ENCODE measurements at regions not wholly inside any gene's neighbourhood (a gene's known extent, or its start where the extent isn't known, plus 50 kb on each side); places are given as distances from the start of the nearest gene placed in this dataset.
"Not testable (repeated sequence)": the region's sequence is repeated elsewhere in the genome, so short reads cannot be mapped to it uniquely, and the experiment has no call there.

DNA sequence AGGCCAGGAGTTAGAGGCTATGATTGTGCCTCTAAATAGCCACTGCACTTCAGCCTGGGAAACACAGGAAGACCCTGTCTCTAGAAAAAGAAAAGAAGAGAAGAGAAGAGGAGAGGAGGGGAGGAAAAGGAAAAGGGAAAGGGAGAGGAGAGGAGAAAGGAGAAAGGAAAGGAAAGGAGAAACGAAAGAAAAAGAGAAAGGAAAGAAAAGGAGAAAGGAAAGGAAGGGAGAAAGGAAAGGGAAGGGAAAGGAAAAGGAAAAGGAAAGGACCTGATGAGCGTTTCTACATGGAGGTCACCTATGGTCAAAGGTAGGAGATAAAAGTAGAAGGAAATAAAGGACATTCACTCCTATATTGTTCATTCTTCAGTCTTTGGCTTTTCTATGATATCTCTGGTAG is 109.1 kb upstream of the TRPC4 start:
- TF ChIP-seq, protein P1, sequence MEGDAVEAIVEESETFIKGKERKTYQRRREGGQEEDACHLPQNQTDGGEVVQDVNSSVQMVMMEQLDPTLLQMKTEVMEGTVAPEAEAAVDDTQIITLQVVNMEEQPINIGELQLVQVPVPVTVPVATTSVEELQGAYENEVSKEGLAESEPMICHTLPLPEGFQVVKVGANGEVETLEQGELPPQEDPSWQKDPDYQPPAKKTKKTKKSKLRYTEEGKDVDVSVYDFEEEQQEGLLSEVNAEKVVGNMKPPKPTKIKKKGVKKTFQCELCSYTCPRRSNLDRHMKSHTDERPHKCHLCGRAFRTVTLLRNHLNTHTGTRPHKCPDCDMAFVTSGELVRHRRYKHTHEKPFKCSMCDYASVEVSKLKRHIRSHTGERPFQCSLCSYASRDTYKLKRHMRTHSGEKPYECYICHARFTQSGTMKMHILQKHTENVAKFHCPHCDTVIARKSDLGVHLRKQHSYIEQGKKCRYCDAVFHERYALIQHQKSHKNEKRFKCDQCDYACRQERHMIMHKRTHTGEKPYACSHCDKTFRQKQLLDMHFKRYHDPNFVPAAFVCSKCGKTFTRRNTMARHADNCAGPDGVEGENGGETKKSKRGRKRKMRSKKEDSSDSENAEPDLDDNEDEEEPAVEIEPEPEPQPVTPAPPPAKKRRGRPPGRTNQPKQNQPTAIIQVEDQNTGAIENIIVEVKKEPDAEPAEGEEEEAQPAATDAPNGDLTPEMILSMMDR (conservative IDR thresholded peaks at IDR 0.05): no peak
- no peak for TF ChIP-seq ZFX (IDR thresholded peaks at IDR 0.05)
- no peak overlapping the region for H3K27ac ChIP-seq

DNA sequence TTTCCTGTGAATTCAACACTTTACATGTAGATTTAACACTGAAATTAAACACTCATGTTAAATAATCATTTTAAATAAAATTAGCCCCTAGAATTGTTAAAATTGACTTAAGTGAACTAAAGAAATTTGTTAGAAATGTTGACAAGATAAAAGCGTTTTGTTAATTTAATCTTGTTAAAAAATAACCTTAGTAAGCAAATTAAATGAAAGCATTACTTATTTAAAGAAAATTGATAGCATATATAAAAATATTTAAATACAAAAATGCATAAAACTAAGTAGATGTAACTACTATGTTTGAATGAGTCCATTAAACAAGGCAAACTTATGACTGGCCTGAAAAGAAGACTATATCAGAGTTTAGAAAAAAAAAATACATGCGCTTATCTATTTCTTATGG is 99.0 kb upstream of the TRPC4 start:
- no peak for TF ChIP-seq ZFX (IDR thresholded peaks at IDR 0.05)
- TF ChIP-seq, protein P1 (conservative IDR thresholded peaks at IDR 0.05): no peak

DNA sequence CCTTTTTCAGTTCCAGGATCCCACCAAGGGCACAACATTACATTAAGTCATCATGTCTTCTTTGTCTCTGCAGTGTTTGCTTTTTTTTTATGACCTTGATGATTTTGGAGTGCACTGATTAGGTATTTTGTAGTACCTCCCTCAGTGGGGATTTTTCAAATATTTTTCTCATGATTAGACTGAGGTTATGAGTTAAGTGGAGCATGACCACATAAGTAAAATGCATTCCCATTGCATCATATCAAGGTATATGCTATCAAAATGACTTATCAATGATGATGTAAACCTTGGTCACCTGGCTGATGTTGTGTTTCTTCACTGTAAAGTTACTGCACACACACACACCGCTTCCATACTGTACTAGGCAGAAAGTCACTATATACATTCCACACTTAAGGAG is 96.7 kb upstream of the TRPC4 start:
- no peak for TF ChIP-seq ZFX (IDR thresholded peaks at IDR 0.05)
- TF ChIP-seq, protein P1 (conservative IDR thresholded peaks at IDR 0.05): no peak
- H3K27ac ChIP-seq: no peak overlapping the region

More for the DNA sequence above, 99.0 kb upstream of the TRPC4 start:
- H3K27ac ChIP-seq: no peak overlapping the region

DNA sequence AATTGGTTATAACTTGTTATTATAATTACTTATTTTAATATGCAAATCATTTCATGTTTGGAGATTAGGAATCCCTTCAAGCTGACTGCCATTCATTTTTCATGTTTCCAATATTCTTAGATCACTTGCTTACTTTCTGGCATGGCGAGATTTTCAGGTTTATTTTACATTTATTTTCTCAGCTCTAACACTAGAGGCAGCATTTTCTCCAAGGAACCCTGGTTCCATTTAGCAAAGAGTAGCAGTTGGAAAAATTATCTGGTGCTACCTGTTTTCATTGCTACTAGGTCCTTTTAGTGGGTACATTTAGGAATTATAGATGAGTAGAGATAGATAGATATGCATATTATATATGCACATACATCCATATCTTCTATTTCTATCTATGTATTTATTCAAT is 90.9 kb upstream of the TRPC4 start:
- TF ChIP-seq, protein P1 (conservative IDR thresholded peaks at IDR 0.05): peak; percentile 83
- TF ChIP-seq ZFX (IDR thresholded peaks at IDR 0.05): no peak
- H3K27ac ChIP-seq: no peak overlapping the region

DNA sequence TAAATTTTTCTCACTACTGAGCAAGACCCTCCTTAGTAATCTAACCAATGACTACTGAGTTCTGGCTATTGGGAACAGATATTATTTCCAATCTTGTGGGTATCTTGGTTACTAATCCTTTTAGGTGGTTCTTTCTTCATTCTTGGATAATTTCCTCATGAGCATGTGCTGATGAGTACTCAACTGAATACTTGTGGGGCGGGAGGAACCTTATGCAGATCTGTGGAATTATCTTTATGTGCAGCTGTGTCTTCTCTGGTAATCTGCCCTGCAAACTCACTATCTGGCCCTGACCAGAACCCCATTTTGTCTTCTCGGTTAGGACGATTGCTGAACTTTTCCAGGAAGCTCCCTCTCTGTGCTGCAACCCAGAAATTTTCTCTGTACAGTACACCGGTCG is 89.7 kb upstream of the TRPC4 start:
- no peak overlapping the region for H3K27ac ChIP-seq
- no peak for TF ChIP-seq ZFX (IDR thresholded peaks at IDR 0.05)
- TF ChIP-seq, protein P1 (conservative IDR thresholded peaks at IDR 0.05): no peak

DNA sequence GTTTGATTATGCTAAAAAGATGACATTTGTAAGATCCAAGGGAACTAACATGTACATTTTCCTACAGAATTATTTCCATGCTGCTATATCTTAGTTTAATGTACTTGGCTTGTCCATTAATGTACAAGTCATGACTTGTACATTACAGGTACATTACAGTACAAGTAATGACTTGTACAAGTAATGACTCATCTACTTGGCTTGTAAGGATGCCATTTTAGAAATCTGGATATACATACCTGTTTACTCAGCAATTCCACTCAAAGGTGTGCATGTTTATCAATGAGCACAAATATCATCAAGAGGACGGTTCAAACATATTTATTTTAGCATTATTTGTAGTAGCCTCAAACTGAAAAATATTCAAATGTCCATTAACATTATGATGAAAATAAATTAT is 87.0 kb upstream of the TRPC4 start:
- no peak overlapping the region for H3K27ac ChIP-seq
- TF ChIP-seq, protein P1 (conservative IDR thresholded peaks at IDR 0.05): no peak
- TF ChIP-seq ZFX (IDR thresholded peaks at IDR 0.05): no peak

DNA sequence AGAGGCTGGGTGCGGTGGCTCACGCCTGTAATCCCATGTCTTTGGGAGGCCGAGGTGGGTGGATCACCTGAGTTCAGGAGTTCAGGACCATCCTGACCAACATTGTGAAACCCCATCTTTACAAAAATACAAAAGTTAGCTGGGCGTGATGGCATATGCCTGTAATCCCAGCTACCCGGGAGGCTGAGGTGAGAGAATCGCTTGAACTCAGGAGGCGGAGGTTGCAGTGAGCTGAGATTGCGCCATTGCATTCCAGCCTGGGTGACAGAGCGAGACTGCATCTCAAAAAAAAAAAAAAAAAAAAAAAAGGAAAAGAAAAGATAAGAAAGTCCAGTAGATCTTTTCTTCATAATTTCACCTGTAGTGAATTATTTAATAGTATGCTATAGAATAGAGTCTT is 85.0 kb upstream of the TRPC4 start:
- H3K27ac ChIP-seq: not testable (repeated sequence)

DNA sequence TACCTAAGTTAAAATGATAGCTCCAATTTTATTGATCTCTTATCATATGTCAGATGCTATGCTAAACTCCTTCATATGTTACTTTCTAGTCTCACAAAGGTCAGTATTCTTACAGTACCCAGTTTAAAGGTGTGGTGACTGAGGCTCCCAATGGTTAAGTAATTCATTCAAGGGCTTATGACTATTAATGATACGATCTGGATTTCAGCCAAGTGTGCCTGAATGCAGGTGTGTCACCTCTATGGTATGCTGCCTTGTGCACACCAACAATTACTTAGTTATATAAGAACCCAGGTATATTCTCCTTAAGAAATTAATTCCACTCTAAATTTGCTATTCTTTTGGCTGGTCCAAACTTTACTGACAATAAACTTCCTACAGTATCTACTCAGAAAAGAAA is 84.6 kb upstream of the TRPC4 start:
- no peak overlapping the region for H3K27ac ChIP-seq
- no peak for TF ChIP-seq ZFX (IDR thresholded peaks at IDR 0.05)
- TF ChIP-seq, protein P1 (conservative IDR thresholded peaks at IDR 0.05): no peak
